Sigmoid colon (tissue), 4 donors: ENCODE measurements at regions not wholly inside any gene's neighbourhood (a gene's known extent, or its start where the extent isn't known, plus 50 kb on each side); places are given as distances from the start of the nearest gene placed in this dataset.

Experiments
- EP300 ChIP-seq, 4 donors: sonication (generic); formaldehyde crosslinking; IDR thresholded peaks; one replicate each; pipeline ENCODE4 v1.6.1; 2017; ENCODE audit warnings: antibody characterized with exemption in 4 of 4
- TF ChIP-seq, protein P1 (sequence below), 4 experiments: fragments of 450-650 bp in 3 of 4; fragments of 200-600 bp in 1 of 4; IDR thresholded peaks; one replicate each; pipeline ENCODE4 v1.5.1; 2016 to 2019; ENCODE audit warnings: antibody characterized with exemption in 4 of 4, mild to moderate bottlenecking in 3 of 4, moderate library complexity in 2 of 4

DNA sequence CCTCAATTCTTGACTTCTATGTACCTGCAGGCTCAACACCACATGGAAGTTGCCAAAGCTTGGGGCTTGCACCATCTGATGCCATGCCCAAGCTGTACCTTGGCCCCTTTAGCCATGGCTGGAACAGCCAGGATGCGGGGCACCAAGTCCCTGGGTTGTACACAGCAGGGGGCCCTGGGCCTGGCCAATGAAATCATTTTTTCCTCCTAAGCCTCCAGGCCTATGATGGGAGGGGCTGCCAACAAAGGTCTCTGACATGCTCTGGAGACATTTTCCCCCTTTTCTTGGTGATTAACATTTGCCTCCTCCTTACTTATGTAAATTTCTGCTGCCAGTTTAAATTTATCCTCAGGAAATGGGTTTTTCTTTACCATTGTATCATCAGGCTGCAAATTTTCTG lies 1428.1 kb downstream of the C4orf33 start:
- TF ChIP-seq, protein P1, sequence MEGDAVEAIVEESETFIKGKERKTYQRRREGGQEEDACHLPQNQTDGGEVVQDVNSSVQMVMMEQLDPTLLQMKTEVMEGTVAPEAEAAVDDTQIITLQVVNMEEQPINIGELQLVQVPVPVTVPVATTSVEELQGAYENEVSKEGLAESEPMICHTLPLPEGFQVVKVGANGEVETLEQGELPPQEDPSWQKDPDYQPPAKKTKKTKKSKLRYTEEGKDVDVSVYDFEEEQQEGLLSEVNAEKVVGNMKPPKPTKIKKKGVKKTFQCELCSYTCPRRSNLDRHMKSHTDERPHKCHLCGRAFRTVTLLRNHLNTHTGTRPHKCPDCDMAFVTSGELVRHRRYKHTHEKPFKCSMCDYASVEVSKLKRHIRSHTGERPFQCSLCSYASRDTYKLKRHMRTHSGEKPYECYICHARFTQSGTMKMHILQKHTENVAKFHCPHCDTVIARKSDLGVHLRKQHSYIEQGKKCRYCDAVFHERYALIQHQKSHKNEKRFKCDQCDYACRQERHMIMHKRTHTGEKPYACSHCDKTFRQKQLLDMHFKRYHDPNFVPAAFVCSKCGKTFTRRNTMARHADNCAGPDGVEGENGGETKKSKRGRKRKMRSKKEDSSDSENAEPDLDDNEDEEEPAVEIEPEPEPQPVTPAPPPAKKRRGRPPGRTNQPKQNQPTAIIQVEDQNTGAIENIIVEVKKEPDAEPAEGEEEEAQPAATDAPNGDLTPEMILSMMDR (IDR thresholded peaks at IDR 0.05), result no peak
- no peak for TF ChIP-seq EP300 (IDR thresholded peaks at IDR 0.05)
